GM23338 (cell line): ENCODE measurements at regions not wholly inside any gene's neighbourhood (a gene's known extent, or its start where the extent isn't known, plus 50 kb on each side); places are given as distances from the start of the nearest gene placed in this dataset.

ENCODE experiments used
- ATAC-seq: fragments of 200-7000 bp; cut with Tn5 transposase; 3 replicates; pipeline ENCODE4 v1.9.1; 2020
- DNase-seq: peaks from one replicate; pipeline ENCODE4 v3.0.0-alpha.2; 2015; ENCODE audit warnings: low spot score
- H2AFZ ChIP-seq: fragments of 200-600 bp; sonication (generic); 2 replicates; pipeline ENCODE4 v1.8.0; 2016; ENCODE audit warnings: antibody characterized with exemption, mild to moderate bottlenecking, moderate library complexity
- H3F3A ChIP-seq: fragments of 200-600 bp; sonication (generic); replicated peaks from 2 replicates; pipeline ENCODE4 v1.8.0; 2017; ENCODE audit warnings: antibody characterized with exemption, mixed run types, low read depth
- H3K27ac ChIP-seq: fragments of 200-600 bp; sonication (generic); 2 replicates; pipeline ENCODE4 v1.6.1; 2016; ENCODE audit warnings: low read depth
- H3K27me3 ChIP-seq: fragments of 200-600 bp; sonication (generic); 2 replicates; pipeline ENCODE4 v1.8.0; 2016; ENCODE audit warnings: mild to moderate bottlenecking, mixed run types, moderate library complexity; ENCODE audit not compliant: insufficient read depth
- H3K36me3 ChIP-seq: fragments of 200-600 bp; sonication (generic); 2 replicates; pipeline ENCODE4 v1.8.0; 2016; ENCODE audit warnings: mild to moderate bottlenecking; ENCODE audit not compliant: insufficient read depth
- H3K4me1 ChIP-seq: fragments of 200-600 bp; sonication (generic); 2 replicates; pipeline ENCODE4 v1.8.0; 2016; ENCODE audit warnings: mild to moderate bottlenecking, moderate library complexity; ENCODE audit not compliant: insufficient read depth
- H3K4me2 ChIP-seq: fragments of 200-600 bp; sonication (generic); 2 replicates; pipeline ENCODE4 v1.7.1; 2017; ENCODE audit warnings: mixed run types
- H3K4me3 ChIP-seq: fragments of 200-600 bp; sonication (generic); 2 replicates; pipeline ENCODE4 v1.6.1; 2016; ENCODE audit warnings: mixed run types
- H3K79me2 ChIP-seq: fragments of 200-600 bp; sonication (generic); replicated peaks from 2 replicates; pipeline ENCODE4 v1.8.0; 2017; ENCODE audit warnings: mild to moderate bottlenecking; ENCODE audit not compliant: insufficient read depth
- H3K9me2 ChIP-seq: fragments of 200-600 bp; sonication (generic); 2 replicates; pipeline ENCODE4 v1.8.0; 2017; ENCODE audit not compliant: insufficient read depth
- H4K20me1 ChIP-seq: fragments of 200-600 bp; sonication (generic); replicated peaks from 2 replicates; pipeline ENCODE4 v1.8.0; 2017; ENCODE audit warnings: mild to moderate bottlenecking; ENCODE audit not compliant: insufficient read depth
- H3K27ac Mint-ChIP-seq: 2 replicates; pipeline ENCODE4 v1.8.0; 2020; ENCODE audit warnings: inconsistent platforms, mild to moderate bottlenecking, moderate library complexity, mixed read lengths
- H3K27me3 Mint-ChIP-seq: 3 replicates; pipeline ENCODE4 v1.8.0; 2022; ENCODE audit warnings: low read depth, mild to moderate bottlenecking, moderate library complexity, mixed read lengths, inconsistent platforms; ENCODE audit not compliant: insufficient read depth, poor library complexity
- H3K36me3 Mint-ChIP-seq: 3 replicates; pipeline ENCODE4 v1.8.0; 2021; ENCODE audit warnings: low read depth, mild to moderate bottlenecking, inconsistent platforms, moderate library complexity, mixed read lengths
- H3K4me1 Mint-ChIP-seq: 3 replicates; pipeline ENCODE4 v1.8.0; 2020; ENCODE audit warnings: mild to moderate bottlenecking, inconsistent platforms, mixed read lengths
- H3K4me3 Mint-ChIP-seq: 3 replicates; pipeline ENCODE4 v1.8.0; 2021; ENCODE audit warnings: moderate library complexity, mild to moderate bottlenecking, inconsistent platforms, mixed read lengths
- H3K9me3 Mint-ChIP-seq: 3 replicates; pipeline ENCODE4 v1.8.0; 2020; ENCODE audit warnings: moderate library complexity, mild to moderate bottlenecking, inconsistent platforms, mixed read lengths
- EZH2 ChIP-seq: fragments of 200-600 bp; sonication (generic); IDR thresholded peaks from one replicate; pipeline ENCODE4 v1.8.0; 2017; ENCODE audit warnings: antibody characterized with exemption, mild to moderate bottlenecking, low read depth; ENCODE audit not compliant: unreplicated experiment
- EZH2phosphoT487 ChIP-seq: fragments of 200-600 bp; sonication (generic); IDR thresholded peaks from one replicate; pipeline ENCODE4 v1.8.1; 2018; ENCODE audit warnings: antibody characterized with exemption; ENCODE audit not compliant: unreplicated experiment
- NANOG ChIP-seq: IDR thresholded peaks from 2 replicates; pipeline ENCODE4 v1.6.1; 2016; ENCODE audit warnings: antibody characterized with exemption, borderline replicate concordance
- STAT1 ChIP-seq: IDR thresholded peaks from one replicate; pipeline ENCODE4 v1.6.1; 2016; ENCODE audit warnings: antibody characterized with exemption; ENCODE audit not compliant: unreplicated experiment
- ZNF114 ChIP-seq: fragments of 250-450 bp; sonication (Bioruptor Pico); IDR thresholded peaks from 2 replicates; pipeline ENCODE4 v1.5.0; 2020; ENCODE audit warnings: mild to moderate bottlenecking, moderate library complexity
- TF ChIP-seq, protein P1 (sequence below): IDR thresholded peaks from 2 replicates; pipeline ENCODE4 v1.6.1; 2016; ENCODE audit warnings: antibody characterized with exemption
- TF ChIP-seq, protein P2 (sequence below): IDR thresholded peaks from one replicate; pipeline ENCODE4 v1.6.1; 2018; ENCODE audit warnings: antibody characterized with exemption; ENCODE audit not compliant: unreplicated experiment

DNA sequence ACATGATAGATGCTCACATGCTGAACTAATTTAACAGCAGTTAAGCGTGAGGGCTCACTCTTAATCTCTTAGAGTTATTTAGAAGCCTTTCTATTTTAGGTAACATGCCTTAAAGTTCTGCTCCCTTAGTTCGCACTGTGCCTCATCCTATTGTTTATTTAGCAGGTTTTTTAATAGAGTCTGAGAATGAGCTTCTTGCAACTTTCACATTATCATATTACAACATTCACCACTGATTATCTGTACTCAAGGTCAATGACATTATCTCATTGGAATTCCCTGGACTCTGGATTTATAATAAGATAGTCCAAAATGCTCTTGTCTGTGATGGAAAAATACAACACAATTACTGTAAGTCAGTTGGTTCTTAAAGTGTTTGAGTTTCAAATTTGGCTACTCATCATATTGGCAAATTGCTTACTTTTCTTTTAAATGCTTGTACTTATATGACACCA, 183.6 kb upstream of the SLC38A2 start (continued):
- TF ChIP-seq, protein P1, sequence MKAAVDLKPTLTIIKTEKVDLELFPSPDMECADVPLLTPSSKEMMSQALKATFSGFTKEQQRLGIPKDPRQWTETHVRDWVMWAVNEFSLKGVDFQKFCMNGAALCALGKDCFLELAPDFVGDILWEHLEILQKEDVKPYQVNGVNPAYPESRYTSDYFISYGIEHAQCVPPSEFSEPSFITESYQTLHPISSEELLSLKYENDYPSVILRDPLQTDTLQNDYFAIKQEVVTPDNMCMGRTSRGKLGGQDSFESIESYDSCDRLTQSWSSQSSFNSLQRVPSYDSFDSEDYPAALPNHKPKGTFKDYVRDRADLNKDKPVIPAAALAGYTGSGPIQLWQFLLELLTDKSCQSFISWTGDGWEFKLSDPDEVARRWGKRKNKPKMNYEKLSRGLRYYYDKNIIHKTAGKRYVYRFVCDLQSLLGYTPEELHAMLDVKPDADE, result no peak
- no peak for TF ChIP-seq STAT1

DNA sequence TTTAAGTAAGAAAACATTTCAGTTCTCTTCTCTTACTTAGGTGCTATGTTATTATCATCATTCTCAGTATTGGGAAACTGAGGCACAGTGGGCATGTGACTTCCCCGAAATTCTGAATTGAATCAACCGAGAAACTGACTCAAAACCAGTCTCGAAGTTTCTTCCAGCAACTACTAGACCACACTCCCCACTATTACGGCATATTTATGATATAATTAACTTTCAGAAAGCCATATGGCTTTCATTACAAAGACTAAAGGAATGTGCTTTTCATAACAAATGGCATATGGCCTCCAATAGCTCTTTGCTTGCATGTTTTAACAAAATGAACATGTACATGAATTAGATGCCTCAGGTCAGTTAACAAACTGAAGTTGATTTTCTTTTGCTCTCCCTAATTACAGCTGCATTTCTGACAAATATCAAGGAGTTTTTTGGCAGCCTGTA, 182.9 kb upstream of the SLC38A2 start:
- H2AFZ ChIP-seq, result no peak overlapping the region
- no peak overlapping the region for H3K4me3 ChIP-seq
- no peaks in the 10 kb centered on the region for H3F3A ChIP-seq
- no peaks in the 10 kb centered on the region for H4K20me1 ChIP-seq
- no peaks in the 10 kb centered on the region for H3K36me3 ChIP-seq
- H3K36me3 Mint-ChIP-seq, result no peaks in the 10 kb centered on the region; the same call in 2 of the 3 replicates
- no peak overlapping the region for H3K27ac Mint-ChIP-seq
- no peak overlapping the region for H3K4me3 Mint-ChIP-seq
- no peaks in the 10 kb centered on the region for H3K9me2 ChIP-seq
- TF ChIP-seq, protein P2, sequence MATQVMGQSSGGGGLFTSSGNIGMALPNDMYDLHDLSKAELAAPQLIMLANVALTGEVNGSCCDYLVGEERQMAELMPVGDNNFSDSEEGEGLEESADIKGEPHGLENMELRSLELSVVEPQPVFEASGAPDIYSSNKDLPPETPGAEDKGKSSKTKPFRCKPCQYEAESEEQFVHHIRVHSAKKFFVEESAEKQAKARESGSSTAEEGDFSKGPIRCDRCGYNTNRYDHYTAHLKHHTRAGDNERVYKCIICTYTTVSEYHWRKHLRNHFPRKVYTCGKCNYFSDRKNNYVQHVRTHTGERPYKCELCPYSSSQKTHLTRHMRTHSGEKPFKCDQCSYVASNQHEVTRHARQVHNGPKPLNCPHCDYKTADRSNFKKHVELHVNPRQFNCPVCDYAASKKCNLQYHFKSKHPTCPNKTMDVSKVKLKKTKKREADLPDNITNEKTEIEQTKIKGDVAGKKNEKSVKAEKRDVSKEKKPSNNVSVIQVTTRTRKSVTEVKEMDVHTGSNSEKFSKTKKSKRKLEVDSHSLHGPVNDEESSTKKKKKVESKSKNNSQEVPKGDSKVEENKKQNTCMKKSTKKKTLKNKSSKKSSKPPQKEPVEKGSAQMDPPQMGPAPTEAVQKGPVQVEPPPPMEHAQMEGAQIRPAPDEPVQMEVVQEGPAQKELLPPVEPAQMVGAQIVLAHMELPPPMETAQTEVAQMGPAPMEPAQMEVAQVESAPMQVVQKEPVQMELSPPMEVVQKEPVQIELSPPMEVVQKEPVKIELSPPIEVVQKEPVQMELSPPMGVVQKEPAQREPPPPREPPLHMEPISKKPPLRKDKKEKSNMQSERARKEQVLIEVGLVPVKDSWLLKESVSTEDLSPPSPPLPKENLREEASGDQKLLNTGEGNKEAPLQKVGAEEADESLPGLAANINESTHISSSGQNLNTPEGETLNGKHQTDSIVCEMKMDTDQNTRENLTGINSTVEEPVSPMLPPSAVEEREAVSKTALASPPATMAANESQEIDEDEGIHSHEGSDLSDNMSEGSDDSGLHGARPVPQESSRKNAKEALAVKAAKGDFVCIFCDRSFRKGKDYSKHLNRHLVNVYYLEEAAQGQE, result no peak
- TF ChIP-seq STAT1 (no peak), ZNF114 (CRISPR knock-in tag) (no peak)
- no peak for DNase-seq
- no peaks in the 10 kb centered on the region for H3K27me3 Mint-ChIP-seq
- H3K4me2 ChIP-seq, result no peak overlapping the region
- H3K27me3 ChIP-seq, result no peaks in the 10 kb centered on the region
- H3K27ac ChIP-seq, result no peak overlapping the region
- no peaks in the 10 kb centered on the region for H3K79me2 ChIP-seq
- no peaks in the 10 kb centered on the region for H3K9me3 Mint-ChIP-seq
- peaks cover 23% of the 10 kb centered on the region for H3K4me1 ChIP-seq
- ATAC-seq, result no peak
- H3K4me1 Mint-ChIP-seq, result peaks cover 21% of the 10 kb centered on the region; the same call in 2 of the 3 replicates

DNA sequence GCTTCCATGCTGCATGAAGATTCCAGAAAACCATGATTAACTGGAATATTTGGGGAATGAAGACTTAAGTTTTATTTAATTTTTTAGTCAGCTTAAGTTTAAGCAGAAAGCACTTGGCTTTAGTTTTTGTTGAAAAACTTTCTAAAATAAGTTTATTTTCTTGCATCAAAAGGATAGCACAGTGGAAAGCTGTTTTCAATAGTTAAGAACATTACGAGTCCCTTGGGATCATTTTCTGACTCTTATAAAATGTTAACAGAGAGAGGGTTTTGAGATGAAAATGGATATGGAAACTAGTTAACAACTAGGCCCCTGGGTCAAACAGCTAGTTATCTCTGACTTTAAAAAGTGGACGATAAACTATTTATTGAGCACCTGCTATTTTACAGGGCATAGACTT, 181.9 kb upstream of the SLC38A2 start:
- Histone ChIP-seq H3F3A (no peaks in the 10 kb centered on the region), H2AFZ (no peak overlapping the region), H3K27ac (no peak overlapping the region), H3K4me3 (no peak overlapping the region), H3K9me2 (no peaks in the 10 kb centered on the region), H3K4me2 (no peak overlapping the region), H3K36me3 (no peaks in the 10 kb centered on the region), H3K27me3 (no peaks in the 10 kb centered on the region), H3K79me2 (no peaks in the 10 kb centered on the region), H4K20me1 (no peaks in the 10 kb centered on the region), H3K4me1 (peaks cover 16% of the 10 kb centered on the region)
- DNase-seq, result no peak
- no peaks in the 10 kb centered on the region; the same call in 2 of the 3 replicates for H3K36me3 Mint-ChIP-seq
- H3K27ac Mint-ChIP-seq, result no peak overlapping the region
- ATAC-seq, result no peak
- peaks cover 14% of the 10 kb centered on the region; the same call in 2 of the 3 replicates for H3K4me1 Mint-ChIP-seq
- H3K4me3 Mint-ChIP-seq, result no peak overlapping the region
- H3K9me3 Mint-ChIP-seq, result no peaks in the 10 kb centered on the region
- no peaks in the 10 kb centered on the region for H3K27me3 Mint-ChIP-seq
- TF ChIP-seq NANOG (no peak), ZNF114 (CRISPR knock-in tag) (no peak), EZH2phosphoT487 (no peak), EZH2 (no peak)
- TF ChIP-seq, protein P2, result no peak
